Liver (tissue), 3 donors: ENCODE measurements at regions not wholly inside any gene's neighbourhood (a gene's known extent, or its start where the extent isn't known, plus 50 kb on each side); places are given as distances from the start of the nearest gene placed in this dataset.

Source experiments
- ATF3 ChIP-seq: IDR thresholded peaks from 2 replicates; pipeline ENCODE4 v1.6.1; 2016; ENCODE audit warnings: antibody characterized with exemption
- CTCF ChIP-seq: fragments of 150-350 bp; IDR thresholded peaks from 2 replicates; pipeline ENCODE4 v1.5.1; 2017; ENCODE audit warnings: improper control_type of control experiment, low read depth, low read length; ENCODE audit not compliant: missing input control
- FOXA1 ChIP-seq: IDR thresholded peaks from 2 replicates; pipeline ENCODE4 v1.6.1; 2016; ENCODE audit warnings: antibody characterized with exemption
- GABPA ChIP-seq, 2 donors: IDR thresholded peaks in 1 of 2; conservative IDR thresholded peaks in 1 of 2; 2 replicates each; pipeline ENCODE4 v1.6.1; 2016; ENCODE audit warnings: antibody characterized with exemption in 2 of 2, mild to moderate bottlenecking in 1 of 2, moderate library complexity in 1 of 2
- JUND ChIP-seq, 2 donors: IDR thresholded peaks; 2 replicates each; pipeline ENCODE4 v1.6.1; 2016; ENCODE audit warnings: antibody characterized with exemption in 2 of 2
- MAX ChIP-seq: IDR thresholded peaks from 2 replicates; pipeline ENCODE4 v1.6.1; 2016; ENCODE audit warnings: antibody characterized with exemption
- NR2F2 ChIP-seq: IDR thresholded peaks from 2 replicates; pipeline ENCODE4 v1.6.1; 2016; ENCODE audit warnings: antibody characterized with exemption
- RAD21 ChIP-seq, 2 donors: IDR thresholded peaks; 2 replicates each; pipeline ENCODE4 v1.6.1; 2016; ENCODE audit warnings: antibody characterized with exemption in 2 of 2, mild to moderate bottlenecking in 2 of 2
- REST ChIP-seq: IDR thresholded peaks from 2 replicates; pipeline ENCODE4 v1.6.1; 2016; ENCODE audit warnings: antibody characterized with exemption, mild to moderate bottlenecking
- TAF1 ChIP-seq: conservative IDR thresholded peaks from 2 replicates; pipeline ENCODE4 v1.6.1; 2016; ENCODE audit warnings: antibody characterized with exemption, mild to moderate bottlenecking
- YY1 ChIP-seq: IDR thresholded peaks from 2 replicates; pipeline ENCODE4 v1.6.1; 2016; ENCODE audit warnings: antibody characterized with exemption, mild to moderate bottlenecking
- donor health status: healthy.
- donor health status: healthy.

DNA sequence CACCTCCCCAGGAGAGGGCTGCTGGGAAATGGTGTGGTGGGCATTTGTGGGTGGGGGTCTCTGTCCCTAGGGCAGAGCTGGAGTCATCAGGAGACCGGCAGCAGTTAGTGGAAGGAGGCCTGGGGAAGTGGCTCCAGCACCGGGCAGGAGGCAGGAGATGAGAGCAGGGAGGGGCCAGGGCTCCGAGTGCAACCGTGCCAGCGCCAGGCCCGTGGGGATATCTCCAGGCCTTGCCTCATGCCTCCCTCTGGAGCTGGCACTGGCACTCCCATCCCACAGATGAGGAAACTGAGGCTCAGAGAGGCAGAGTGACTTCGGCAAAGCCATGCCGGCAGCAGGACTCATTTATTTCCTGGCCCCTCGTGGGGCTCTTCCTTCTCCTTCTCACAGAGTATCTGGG, 83.5 kb downstream of the HMX1 start:
- TF ChIP-seq CTCF: no peak
- no peak for TF ChIP-seq TAF1
- TF ChIP-seq REST: no peak
- no peak for TF ChIP-seq MAX
- no peak for TF ChIP-seq YY1
- no peak for TF ChIP-seq NR2F2
- TF ChIP-seq JUND (IDR thresholded peaks at IDR 0.05): no peak
- no peak for TF ChIP-seq RAD21 (IDR thresholded peaks at IDR 0.05)
- TF ChIP-seq GABPA (IDR thresholded peaks at IDR 0.05 in 1 of 2, conservative IDR thresholded peaks at IDR 0.05 in 1 of 2): no peak
- TF ChIP-seq ATF3: no peak
- no peak for TF ChIP-seq FOXA1
